HCT116 (cell line): ENCODE measurements at regions not wholly inside any gene's neighbourhood (a gene's known extent, or its start where the extent isn't known, plus 50 kb on each side); places are given as distances from the start of the nearest gene placed in this dataset.

Experiments
- ATAC-seq: fragments of 200-7000 bp; cut with Tn5 transposase; 2 replicates; pipeline ENCODE4 v1.9.1; 2020; ENCODE audit warnings: mild to moderate bottlenecking, moderate library complexity
- BruUV-seq: library from RNA; stranded (reverse); fragments of 400-500 nt; replicated peaks from 2 replicates; lab custom pipeline; 2021; lab: Mats Ljungman, UMichigan
- CTCF ChIA-PET: fragments of 300-600 bp; sonication (Branson Sonifier 250); formaldehyde crosslinking; loops from one replicate; lab custom pipeline; 2021; ENCODE audit warnings: antibody characterized with exemption; lab: Charles Lee
- POLR2A ChIA-PET: fragments of 300-600, 350-600 bp; sonication (Branson Sonifier 250); formaldehyde crosslinking; loops from one replicate; lab custom pipeline; 2021; ENCODE audit warnings: antibody characterized with exemption; lab: Charles Lee
- RAD21 ChIA-PET, 2 experiments: fragments of 300-600 bp; sonication (Branson Sonifier 250); formaldehyde crosslinking; loops; one replicate each; lab custom pipeline; 2023; ENCODE audit warnings: low total read pairs in 2 of 2; ENCODE audit not compliant: uncharacterized antibody in 2 of 2, unreplicated experiment in 2 of 2, low non-redundant PET in 1 of 2; lab: Charles Lee
- DNase-seq: peaks from one replicate; pipeline ENCODE4 v3.0.0-alpha.2; 2010; ENCODE audit warnings: low read depth, low spot score
- H2AFZ ChIP-seq: fragments of 200-600 bp; shearing (Covaris generic), sonication (generic); 2 replicates; pipeline ENCODE4 v1.6.1; 2017; ENCODE audit warnings: low read depth, mixed run types, mixed read lengths, antibody characterized with exemption, low read length; ENCODE audit not compliant: poor library complexity, severe bottlenecking
- H3K27ac ChIP-seq: 2 replicates; pipeline ENCODE4 v1.5.1; 2012; ENCODE audit warnings: low read depth, low read length
- H3K27me3 ChIP-seq: fragments of 200-600 bp; sonication (generic); 2 replicates; pipeline ENCODE4 v1.6.1; 2016; ENCODE audit warnings: mixed run types, low read length, mixed read lengths; ENCODE audit not compliant: insufficient read depth
- H3K36me3 ChIP-seq, 2 experiments: fragments of 200-500 bp in 1 of 2; fragments of 200-600 bp in 1 of 2; sonication (Bioruptor generic) in 1 of 2; sonication (generic) in 1 of 2; 2 replicates each; pipeline versions ENCODE4 v1.5.1 to v1.6.1; 2014 to 2016; ENCODE audit warnings: low read length in 2 of 2, inconsistent platforms in 1 of 2, mixed read lengths in 1 of 2, mixed run types in 1 of 2; ENCODE audit not compliant: insufficient read depth in 2 of 2, control insufficient read depth in 1 of 2
- H3K4me1 ChIP-seq, 2 experiments: fragments of 200-600 bp in 1 of 2; sonication (generic) in 1 of 2; 2 replicates each; pipeline versions ENCODE4 v1.5.1 to v1.6.1; 2012 to 2017; ENCODE audit warnings: low read length in 2 of 2, inconsistent platforms in 1 of 2, mild to moderate bottlenecking in 1 of 2, mixed read lengths in 1 of 2, mixed run types in 1 of 2, moderate library complexity in 1 of 2; ENCODE audit not compliant: insufficient read depth in 2 of 2, control insufficient read depth in 1 of 2
- H3K4me2 ChIP-seq: fragments of 200-600 bp; sonication (generic); 2 replicates; pipeline ENCODE4 v1.6.1; 2017; ENCODE audit warnings: mixed run types, low read length, mixed read lengths
- H3K4me3 ChIP-seq, 2 experiments: fragments of 200-600 bp in 1 of 2; sonication (generic) in 1 of 2; replicated peaks in 1 of 2; 2 replicates each; pipeline ENCODE4 v1.5.1; 2011 to 2016; ENCODE audit warnings: low read length in 2 of 2, control low read depth in 1 of 2, low read depth in 1 of 2, mild to moderate bottlenecking in 1 of 2, mixed read lengths in 1 of 2, mixed run types in 1 of 2
- H3K79me2 ChIP-seq: fragments of 200-600 bp; sonication (generic); 2 replicates; pipeline ENCODE4 v1.6.1; 2017; ENCODE audit warnings: mild to moderate bottlenecking, mixed run types, low read length, moderate library complexity, mixed read lengths; ENCODE audit not compliant: insufficient read depth
- H3K9ac ChIP-seq: fragments of 200-600 bp; sonication (generic); 2 replicates; pipeline ENCODE4 v1.6.1; 2016; ENCODE audit warnings: low read length, mixed read lengths
- H3K9me2 ChIP-seq: fragments of 200-600 bp; sonication (generic), shearing (Covaris generic); 2 replicates; pipeline ENCODE4 v1.6.1; 2017; ENCODE audit warnings: mixed run types, mild to moderate bottlenecking, moderate library complexity; ENCODE audit not compliant: insufficient read depth
- H3K9me3 ChIP-seq, 2 experiments: fragments of 200-500 bp in 1 of 2; fragments of 200-600 bp in 1 of 2; sonication (Bioruptor generic) in 1 of 2; sonication (generic) in 1 of 2; 2 replicates each; pipeline ENCODE4 v1.6.1; 2014 to 2017; ENCODE audit warnings: low read length in 2 of 2, mixed read lengths in 2 of 2, inconsistent platforms in 1 of 2, low read depth in 1 of 2, mild to moderate bottlenecking in 1 of 2, mixed run types in 1 of 2, moderate library complexity in 1 of 2; ENCODE audit not compliant: control insufficient read depth in 1 of 2, insufficient read depth in 1 of 2
- H4K20me1 ChIP-seq: fragments of 200-600 bp; sonication (generic), shearing (Covaris generic); 2 replicates; pipeline ENCODE4 v1.6.1; 2017; ENCODE audit warnings: mixed run types, mild to moderate bottlenecking, moderate library complexity; ENCODE audit not compliant: insufficient read depth
- CEBPB ChIP-seq: IDR thresholded peaks from 2 replicates; pipeline ENCODE4 v1.6.1; 2012; ENCODE audit warnings: low read depth
- EGR1 ChIP-seq: IDR thresholded peaks from 2 replicates; pipeline ENCODE4 v1.6.1; 2012; ENCODE audit warnings: low read depth
- EZH2 ChIP-seq: fragments of 200-600 bp; sonication (generic); IDR thresholded peaks from 2 replicates; pipeline ENCODE4 v1.6.1; 2017; ENCODE audit warnings: antibody characterized with exemption, mixed run types
- FOSL1 ChIP-seq: IDR thresholded peaks from 2 replicates; pipeline ENCODE4 v1.6.1; 2012; ENCODE audit warnings: low read depth
- JUND ChIP-seq: IDR thresholded peaks from 2 replicates; pipeline ENCODE4 v1.6.1; 2012
- RAD21 ChIP-seq: IDR thresholded peaks from 2 replicates; pipeline ENCODE4 v1.6.1; 2012; ENCODE audit warnings: low read depth, mild to moderate bottlenecking
- TCF7L2 ChIP-seq: IDR thresholded peaks from 2 replicates; pipeline ENCODE4 v1.7.0; 2011; ENCODE audit warnings: borderline replicate concordance, inconsistent platforms; ENCODE audit not compliant: insufficient read depth, insufficient read length; ENCODE audit errors: extremely low read depth
- intact Hi-C: fragments of 100-400 bp; cut with micrococcal nuclease; formaldehyde crosslinking; loops from 2 replicates; pipeline ENCODE4 v1.10.0; 2022
- TF ChIP-seq, protein P1 (sequence below): IDR thresholded peaks from 2 replicates; pipeline ENCODE4 v1.6.1; 2012; ENCODE audit warnings: low read depth

DNA sequence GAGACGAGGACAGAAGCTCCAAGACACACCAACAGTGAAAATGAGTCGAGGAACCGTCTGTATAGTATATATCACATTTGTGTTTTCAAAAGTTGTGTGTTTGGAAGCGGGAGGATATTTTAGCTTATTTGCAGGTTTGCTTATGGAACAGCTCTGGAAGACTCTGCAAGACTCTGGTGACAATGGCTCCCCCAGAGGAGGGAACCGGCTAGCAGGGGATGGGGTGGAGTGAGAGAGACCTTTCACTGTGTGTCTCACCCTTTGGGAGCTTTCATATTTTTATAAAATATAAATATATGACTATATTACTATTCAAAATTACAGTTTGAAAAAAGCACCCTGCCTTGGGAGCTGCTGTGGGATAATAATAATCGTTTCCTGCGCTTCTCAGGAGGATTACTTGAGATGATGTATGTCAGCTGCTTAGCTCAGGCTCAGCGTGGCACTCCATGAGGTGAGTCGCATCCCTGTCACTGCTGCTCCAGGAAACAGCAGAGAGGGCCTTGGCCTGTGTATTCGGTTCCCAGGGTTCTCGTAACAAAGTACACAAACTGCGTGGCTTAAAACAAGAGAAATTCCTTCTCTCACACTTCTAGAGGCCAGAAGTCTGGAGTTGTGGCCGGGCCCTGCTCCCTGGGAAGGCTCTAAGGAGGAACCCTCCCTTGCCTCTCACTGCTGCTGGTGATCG lies 183.9 kb downstream of the FAM43A start (continued):
- TF ChIP-seq, protein P1, sequence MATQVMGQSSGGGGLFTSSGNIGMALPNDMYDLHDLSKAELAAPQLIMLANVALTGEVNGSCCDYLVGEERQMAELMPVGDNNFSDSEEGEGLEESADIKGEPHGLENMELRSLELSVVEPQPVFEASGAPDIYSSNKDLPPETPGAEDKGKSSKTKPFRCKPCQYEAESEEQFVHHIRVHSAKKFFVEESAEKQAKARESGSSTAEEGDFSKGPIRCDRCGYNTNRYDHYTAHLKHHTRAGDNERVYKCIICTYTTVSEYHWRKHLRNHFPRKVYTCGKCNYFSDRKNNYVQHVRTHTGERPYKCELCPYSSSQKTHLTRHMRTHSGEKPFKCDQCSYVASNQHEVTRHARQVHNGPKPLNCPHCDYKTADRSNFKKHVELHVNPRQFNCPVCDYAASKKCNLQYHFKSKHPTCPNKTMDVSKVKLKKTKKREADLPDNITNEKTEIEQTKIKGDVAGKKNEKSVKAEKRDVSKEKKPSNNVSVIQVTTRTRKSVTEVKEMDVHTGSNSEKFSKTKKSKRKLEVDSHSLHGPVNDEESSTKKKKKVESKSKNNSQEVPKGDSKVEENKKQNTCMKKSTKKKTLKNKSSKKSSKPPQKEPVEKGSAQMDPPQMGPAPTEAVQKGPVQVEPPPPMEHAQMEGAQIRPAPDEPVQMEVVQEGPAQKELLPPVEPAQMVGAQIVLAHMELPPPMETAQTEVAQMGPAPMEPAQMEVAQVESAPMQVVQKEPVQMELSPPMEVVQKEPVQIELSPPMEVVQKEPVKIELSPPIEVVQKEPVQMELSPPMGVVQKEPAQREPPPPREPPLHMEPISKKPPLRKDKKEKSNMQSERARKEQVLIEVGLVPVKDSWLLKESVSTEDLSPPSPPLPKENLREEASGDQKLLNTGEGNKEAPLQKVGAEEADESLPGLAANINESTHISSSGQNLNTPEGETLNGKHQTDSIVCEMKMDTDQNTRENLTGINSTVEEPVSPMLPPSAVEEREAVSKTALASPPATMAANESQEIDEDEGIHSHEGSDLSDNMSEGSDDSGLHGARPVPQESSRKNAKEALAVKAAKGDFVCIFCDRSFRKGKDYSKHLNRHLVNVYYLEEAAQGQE = no peak
- no peak for TF ChIP-seq EGR1
- peak; percentile 32; the same call in 1 of the 2 replicates for TF ChIP-seq CEBPB
- TF ChIP-seq EZH2 = no peak
- TF ChIP-seq RAD21 = no peak

DNA sequence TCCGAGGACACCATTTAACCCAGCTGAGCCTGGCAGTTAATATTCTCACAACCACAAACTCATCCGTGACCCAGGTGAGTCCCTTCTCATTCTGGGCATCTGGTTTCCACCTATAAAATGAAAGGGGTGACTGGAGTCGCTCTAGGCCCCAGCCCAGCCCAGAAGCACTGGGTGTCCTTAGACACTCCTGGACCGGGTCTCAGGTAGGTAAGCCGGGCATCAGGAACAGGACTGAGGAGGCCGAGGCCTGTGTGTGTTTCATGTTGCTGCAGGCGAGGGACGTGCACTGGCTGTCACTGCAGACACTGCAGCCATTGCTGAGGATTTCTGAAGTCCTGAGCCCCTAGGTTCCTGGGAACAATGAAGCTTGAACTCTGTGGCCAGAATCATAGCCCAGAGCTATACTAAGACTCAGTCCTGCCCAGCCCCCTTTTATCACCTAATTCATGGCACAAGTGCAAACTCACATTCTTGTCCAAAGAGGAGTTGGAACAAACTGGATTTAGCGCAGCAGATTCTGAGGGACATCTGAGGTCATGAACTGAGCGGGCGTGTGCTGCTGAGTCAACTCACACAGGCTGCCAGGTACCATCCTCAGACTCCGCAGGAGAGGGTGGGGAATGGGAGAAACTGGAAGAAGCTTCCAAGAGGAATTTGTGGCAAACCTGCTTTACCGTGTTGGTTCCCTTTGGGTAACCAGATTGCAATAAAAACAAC lies 184.9 kb downstream of the FAM43A start:
- H3K79me2 ChIP-seq = no peaks in the 10 kb centered on the region
- ChIA-PET POLR2A (interaction anchor here (1.7 kb wide), 1 partner anchor 184 kb away, joined by 4 read pairs; the partner anchor contains the start of gene FAM43A), CTCF (interaction anchor here (2.4 kb wide), 1 partner anchor 188 kb away, joined by 11 read pairs; no protein-coding TSS in a partner anchor), RAD21 (interaction anchor here (1.4 to 1.5 kb wide), 2 partner anchors 188 kb away, joined by 5 read pairs; no protein-coding TSS in a partner anchor)
- DNase-seq (peak; percentile 59), ATAC-seq (peak; percentile 37)
- peak overlapping the region; percentile 82 for H3K4me2 ChIP-seq
- BruUV-seq = no TSS peak
- no peaks in the 10 kb centered on the region for H4K20me1 ChIP-seq
- no peaks in the 10 kb centered on the region for H3K36me3 ChIP-seq
- 0 out of 2 replicates have a peak overlapping the region, but pooled peaks have one; percentile 46 for H3K9ac ChIP-seq
- intact Hi-C loops = loop anchor here (5.0 to 10.0 kb wide), 2 partner anchors 188 to 234 kb away; no protein-coding TSS in a partner anchor
- H3K4me1 ChIP-seq = peaks cover 37 to 41% of the 10 kb centered on the region in 2 experiments
- peak overlapping the region; percentile 71 for H2AFZ ChIP-seq
- no peaks in the 10 kb centered on the region for H3K9me2 ChIP-seq
- H3K27ac ChIP-seq = peak overlapping the region; percentile 36
- TF ChIP-seq TCF7L2 (no peak), EGR1 (peak; percentile 95), FOSL1 (peak; percentile 58), JUND (0 out of 2 replicates have a peak, but pooled peaks have one; percentile 28)
- TF ChIP-seq, protein P1 = no peak
- H3K9me3 ChIP-seq = no peaks in the 10 kb centered on the region
- no peaks in the 10 kb centered on the region for H3K27me3 ChIP-seq
- H3K4me3 ChIP-seq = 0 out of 4 replicates have a peak overlapping the region, but pooled peaks of 1 of the 2 experiments have one; percentile 42
